Keratinocyte (primary cell): ENCODE measurements at regions not wholly inside any gene's neighbourhood (a gene's known extent, or its start where the extent isn't known, plus 50 kb on each side); places are given as distances from the start of the nearest gene placed in this dataset.

ENCODE experiments used
- DNase-seq: peaks from one replicate; pipeline ENCODE4 v3.0.0-alpha.2; 2011; ENCODE audit warnings: low read depth, missing footprints, low spot score
- FAIRE-seq: peaks from 2 replicates; lab custom pipeline; 2011; peaks lifted over from hg19 to GRCh38; lab: Jason Lieb, UNC
- H2AFZ ChIP-seq: 2 replicates; pipeline ENCODE4 v1.6.0; 2012; ENCODE audit warnings: low read length, control low read depth, inconsistent platforms; ENCODE audit not compliant: control insufficient read depth
- H3K27ac ChIP-seq: 2 replicates; pipeline ENCODE4 v1.5.1; 2011; ENCODE audit warnings: low read length; ENCODE audit not compliant: control insufficient read depth, insufficient read depth
- H3K27me3 ChIP-seq: 3 replicates; pipeline ENCODE4 v1.6.0; 2011; ENCODE audit warnings: low read length; ENCODE audit not compliant: control insufficient read depth, insufficient read depth; ENCODE audit errors: extremely low read depth
- H3K36me3 ChIP-seq, 2 experiments: 2 replicates in 1 of 2; 3 replicates in 1 of 2; pipeline ENCODE4 v1.5.1; 2011; ENCODE audit warnings: low read length in 2 of 2, mild to moderate bottlenecking in 1 of 2; ENCODE audit not compliant: control insufficient read depth in 2 of 2, insufficient read depth in 2 of 2; ENCODE audit errors: extremely low read depth in 1 of 2
- H3K4me1 ChIP-seq: 3 replicates; pipeline ENCODE4 v1.5.1; 2011; ENCODE audit warnings: low read length; ENCODE audit not compliant: control insufficient read depth, insufficient read depth; ENCODE audit errors: extremely low read depth
- H3K4me2 ChIP-seq: 3 replicates; pipeline ENCODE4 v1.6.0; 2011; ENCODE audit warnings: low read depth, low read length; ENCODE audit not compliant: control insufficient read depth, insufficient read depth; ENCODE audit errors: extremely low read depth
- H3K4me3 ChIP-seq, 3 experiments: fragments of 200-600 bp in 1 of 3; sonication (generic) in 1 of 3; 2 replicates in 2 of 3; 3 replicates in 1 of 3; pipeline ENCODE4 v1.5.1; 2011 to 2016; ENCODE audit warnings: low read length in 3 of 3, mild to moderate bottlenecking in 3 of 3, control low read depth in 2 of 3, inconsistent platforms in 1 of 3, low read depth in 1 of 3, mixed read lengths in 1 of 3, mixed run types in 1 of 3, moderate library complexity in 1 of 3; ENCODE audit not compliant: control insufficient read depth in 2 of 3, insufficient read depth in 2 of 3; ENCODE audit errors: extremely low read depth in 1 of 3
- H3K79me2 ChIP-seq: 2 replicates; pipeline ENCODE4 v1.6.0; 2012; ENCODE audit warnings: low read length; ENCODE audit not compliant: control insufficient read depth, insufficient read depth
- H3K9ac ChIP-seq: 3 replicates; pipeline ENCODE4 v1.6.0; 2011; ENCODE audit warnings: low read length; ENCODE audit not compliant: control insufficient read depth, insufficient read depth; ENCODE audit errors: extremely low read depth
- H3K9me1 ChIP-seq: 3 replicates; pipeline ENCODE4 v1.6.0; 2011; ENCODE audit warnings: low read length; ENCODE audit not compliant: control insufficient read depth, insufficient read depth; ENCODE audit errors: extremely low read depth
- H3K9me3 ChIP-seq: 2 replicates; pipeline ENCODE4 v1.5.1; 2012; ENCODE audit warnings: low read depth, low read length; ENCODE audit not compliant: control insufficient read depth
- H4K20me1 ChIP-seq: 3 replicates; pipeline ENCODE4 v1.6.0; 2011; ENCODE audit warnings: low read length; ENCODE audit not compliant: control insufficient read depth, insufficient read depth; ENCODE audit errors: extremely low read depth
- EZH2 ChIP-seq: IDR thresholded peaks from one replicate; pipeline ENCODE4 v1.6.1; 2012; ENCODE audit warnings: inconsistent platforms, mild to moderate bottlenecking, low read length, moderate library complexity
- dilution Hi-C: fragments of 300-500 bp; cut with MboI; formaldehyde crosslinking; loops from one replicate; pipeline ENCODE4 v1.7.0; 2020; ENCODE audit warnings: low sequenced_read_pairs; ENCODE audit not compliant: extremely low pct_ligation_motif_present
- TF ChIP-seq, protein P1 (sequence below), 3 experiments: IDR thresholded peaks in 1 of 3; conservative IDR thresholded peaks in 1 of 3; optimal IDR thresholded peaks in 1 of 3; 2 replicates in 2 of 3; 3 replicates in 1 of 3; pipeline versions ENCODE3 to v1.5.1; 2011; ENCODE audit warnings: low read length in 3 of 3, mild to moderate bottlenecking in 3 of 3, moderate library complexity in 2 of 3, control low read depth in 1 of 3, inconsistent platforms in 1 of 3; ENCODE audit not compliant: insufficient read depth in 2 of 3; ENCODE audit errors: extremely low read depth in 1 of 3

- TF ChIP-seq, protein P1, sequence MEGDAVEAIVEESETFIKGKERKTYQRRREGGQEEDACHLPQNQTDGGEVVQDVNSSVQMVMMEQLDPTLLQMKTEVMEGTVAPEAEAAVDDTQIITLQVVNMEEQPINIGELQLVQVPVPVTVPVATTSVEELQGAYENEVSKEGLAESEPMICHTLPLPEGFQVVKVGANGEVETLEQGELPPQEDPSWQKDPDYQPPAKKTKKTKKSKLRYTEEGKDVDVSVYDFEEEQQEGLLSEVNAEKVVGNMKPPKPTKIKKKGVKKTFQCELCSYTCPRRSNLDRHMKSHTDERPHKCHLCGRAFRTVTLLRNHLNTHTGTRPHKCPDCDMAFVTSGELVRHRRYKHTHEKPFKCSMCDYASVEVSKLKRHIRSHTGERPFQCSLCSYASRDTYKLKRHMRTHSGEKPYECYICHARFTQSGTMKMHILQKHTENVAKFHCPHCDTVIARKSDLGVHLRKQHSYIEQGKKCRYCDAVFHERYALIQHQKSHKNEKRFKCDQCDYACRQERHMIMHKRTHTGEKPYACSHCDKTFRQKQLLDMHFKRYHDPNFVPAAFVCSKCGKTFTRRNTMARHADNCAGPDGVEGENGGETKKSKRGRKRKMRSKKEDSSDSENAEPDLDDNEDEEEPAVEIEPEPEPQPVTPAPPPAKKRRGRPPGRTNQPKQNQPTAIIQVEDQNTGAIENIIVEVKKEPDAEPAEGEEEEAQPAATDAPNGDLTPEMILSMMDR (optimal IDR thresholded peaks at IDR 0.05 in 1 of 3, IDR thresholded peaks at IDR 0.05 in 1 of 3, conservative IDR thresholded peaks at IDR 0.05 in 1 of 3; ENCODE audit: extremely low read depth in 1 of 3, insufficient read depth in 2 of 3, low read length in 3 of 3): no peak
- TF ChIP-seq EZH2: no peak
- H3K4me3 ChIP-seq: no peak overlapping the region
- no peaks in the 10 kb centered on the region for H3K9me3 ChIP-seq
- no peaks in the 10 kb centered on the region for H3K4me1 ChIP-seq
- no peaks in the 10 kb centered on the region for H3K27me3 ChIP-seq
- no peak overlapping the region for H3K4me2 ChIP-seq
- H3K9me1 ChIP-seq: no peaks in the 10 kb centered on the region
- dilution Hi-C loops: no loop called here
- FAIRE-seq: no peak
- no peak overlapping the region for H3K9ac ChIP-seq
- H4K20me1 ChIP-seq: no peaks in the 10 kb centered on the region
- no peaks in the 10 kb centered on the region for H3K36me3 ChIP-seq
- no peak overlapping the region for H3K27ac ChIP-seq
- no peaks in the 10 kb centered on the region for H3K79me2 ChIP-seq
- no peak overlapping the region for H2AFZ ChIP-seq
- DNase-seq: no peak
Measured at GRCh38 chr15:81548365-81549130, 174.5 kb upstream of the TMC3 start.

- Histone ChIP-seq H3K4me1 (no peaks in the 10 kb centered on the region), H3K4me2 (no peak overlapping the region), H3K9me3 (no peaks in the 10 kb centered on the region), H3K9ac (no peak overlapping the region), H3K36me3 (no peaks in the 10 kb centered on the region), H3K79me2 (no peaks in the 10 kb centered on the region), H4K20me1 (no peaks in the 10 kb centered on the region), H3K4me3 (no peak overlapping the region), H3K27ac (no peak overlapping the region), H2AFZ (no peak overlapping the region), H3K27me3 (no peaks in the 10 kb centered on the region), H3K9me1 (no peaks in the 10 kb centered on the region)
- TF ChIP-seq, protein P1 (optimal IDR thresholded peaks at IDR 0.05 in 1 of 3, IDR thresholded peaks at IDR 0.05 in 1 of 3, conservative IDR thresholded peaks at IDR 0.05 in 1 of 3; ENCODE audit: extremely low read depth in 1 of 3, insufficient read depth in 2 of 3, low read length in 3 of 3): no peak
- no peak for TF ChIP-seq EZH2
- DNase-seq (no peak), FAIRE-seq (peak; percentile 5)
- dilution Hi-C loops: no loop called here
Measured at GRCh38 chr15:81547521-81548132, 173.6 kb upstream of the TMC3 start.
